ENCODE measurements at regions not wholly inside any gene's neighbourhood (a gene's known extent, or its start where the extent isn't known, plus 50 kb on each side); places are given as distances from the start of the nearest gene placed in this dataset.

DNA sequence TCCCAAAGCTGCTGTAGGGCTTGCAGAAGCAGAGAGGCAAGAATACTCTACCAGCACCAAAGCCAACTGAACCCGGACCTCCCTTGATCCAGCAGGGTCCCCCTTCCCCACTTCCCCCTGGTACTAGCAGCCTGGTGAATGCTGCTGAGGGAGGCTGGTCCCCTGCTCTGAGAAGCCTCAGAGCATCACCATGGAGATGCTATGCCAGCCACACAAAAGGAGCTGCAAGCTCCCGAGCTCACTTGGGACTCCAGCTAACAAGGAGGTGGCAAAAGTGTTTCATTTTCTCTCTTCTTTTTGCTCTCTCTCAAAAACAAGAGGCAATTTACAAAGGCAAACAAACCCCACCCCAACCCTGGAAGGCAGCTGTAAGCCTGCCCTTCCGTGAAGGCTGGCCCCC lies 509.8 kb downstream of the BUD13 start:
- TF ChIP-seq, protein P1, sequence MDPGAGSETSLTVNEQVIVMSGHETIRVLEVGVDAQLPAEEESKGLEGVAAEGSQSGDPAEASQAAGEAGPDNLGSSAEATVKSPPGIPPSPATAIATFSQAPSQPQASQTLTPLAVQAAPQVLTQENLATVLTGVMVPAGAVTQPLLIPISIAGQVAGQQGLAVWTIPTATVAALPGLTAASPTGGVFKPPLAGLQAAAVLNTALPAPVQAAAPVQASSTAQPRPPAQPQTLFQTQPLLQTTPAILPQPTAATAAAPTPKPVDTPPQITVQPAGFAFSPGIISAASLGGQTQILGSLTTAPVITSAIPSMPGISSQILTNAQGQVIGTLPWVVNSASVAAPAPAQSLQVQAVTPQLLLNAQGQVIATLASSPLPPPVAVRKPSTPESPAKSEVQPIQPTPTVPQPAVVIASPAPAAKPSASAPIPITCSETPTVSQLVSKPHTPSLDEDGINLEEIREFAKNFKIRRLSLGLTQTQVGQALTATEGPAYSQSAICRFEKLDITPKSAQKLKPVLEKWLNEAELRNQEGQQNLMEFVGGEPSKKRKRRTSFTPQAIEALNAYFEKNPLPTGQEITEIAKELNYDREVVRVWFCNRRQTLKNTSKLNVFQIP (CRISPR knock-in tag; IDR thresholded peaks at IDR 0.05; ENCODE audit: borderline replicate concordance, low read depth), result no peak
- no peak for TF ChIP-seq ZFP3 (CRISPR knock-in tag; IDR thresholded peaks at IDR 0.05)
- ATAC-seq, result no peak

DNA sequence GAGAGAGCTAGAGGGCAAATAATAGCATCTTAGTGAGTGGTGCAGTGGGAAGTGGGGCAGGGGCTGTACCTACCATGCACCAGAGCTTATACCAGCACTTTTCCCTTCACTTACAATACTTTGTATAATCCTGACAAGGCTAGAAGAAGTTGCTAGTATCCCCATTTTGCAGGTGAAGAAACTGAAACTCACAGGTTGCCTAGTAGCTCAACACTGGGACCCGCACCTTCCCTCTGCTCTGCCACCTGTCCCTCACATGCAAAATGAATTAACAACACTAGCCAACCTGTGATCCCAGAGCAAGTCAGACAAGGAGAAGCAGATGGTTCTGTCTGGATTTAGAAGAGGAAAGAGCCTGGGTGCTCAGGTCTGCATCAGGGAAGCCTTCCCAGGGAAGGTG lies 510.4 kb downstream of the BUD13 start:
- ATAC-seq, result no peak
- TF ChIP-seq RARB (CRISPR knock-in tag; IDR thresholded peaks at IDR 0.05) (no peak), ZNF565 (CRISPR knock-in tag; conservative IDR thresholded peaks at IDR 0.05; ENCODE audit: low read depth) (no peak), GLIS3 (CRISPR knock-in tag; IDR thresholded peaks at IDR 0.05) (no peak), ZFP30 (CRISPR knock-in tag; IDR thresholded peaks at IDR 0.05) (no peak), OSR1 (CRISPR knock-in tag; IDR thresholded peaks at IDR 0.05) (no peak), TCF4 (CRISPR knock-in tag; IDR thresholded peaks at IDR 0.05; ENCODE audit: borderline replicate concordance) (no peak), ESRRG (CRISPR knock-in tag; IDR thresholded peaks at IDR 0.05) (no peak), PPARA (CRISPR knock-in tag; IDR thresholded peaks at IDR 0.05; ENCODE audit: borderline replicate concordance) (no peak), ISL1 (CRISPR knock-in tag; IDR thresholded peaks at IDR 0.05) (no peak), SNAI2 (CRISPR knock-in tag; IDR thresholded peaks at IDR 0.05) (no peak), BACH2 (CRISPR knock-in tag; IDR thresholded peaks at IDR 0.05; ENCODE audit: borderline replicate concordance) (no peak), ZNF8 (CRISPR knock-in tag; IDR thresholded peaks at IDR 0.05) (no peak), ZC3H10 (CRISPR knock-in tag; IDR thresholded peaks at IDR 0.05) (no peak)
- TF ChIP-seq, protein P2, sequence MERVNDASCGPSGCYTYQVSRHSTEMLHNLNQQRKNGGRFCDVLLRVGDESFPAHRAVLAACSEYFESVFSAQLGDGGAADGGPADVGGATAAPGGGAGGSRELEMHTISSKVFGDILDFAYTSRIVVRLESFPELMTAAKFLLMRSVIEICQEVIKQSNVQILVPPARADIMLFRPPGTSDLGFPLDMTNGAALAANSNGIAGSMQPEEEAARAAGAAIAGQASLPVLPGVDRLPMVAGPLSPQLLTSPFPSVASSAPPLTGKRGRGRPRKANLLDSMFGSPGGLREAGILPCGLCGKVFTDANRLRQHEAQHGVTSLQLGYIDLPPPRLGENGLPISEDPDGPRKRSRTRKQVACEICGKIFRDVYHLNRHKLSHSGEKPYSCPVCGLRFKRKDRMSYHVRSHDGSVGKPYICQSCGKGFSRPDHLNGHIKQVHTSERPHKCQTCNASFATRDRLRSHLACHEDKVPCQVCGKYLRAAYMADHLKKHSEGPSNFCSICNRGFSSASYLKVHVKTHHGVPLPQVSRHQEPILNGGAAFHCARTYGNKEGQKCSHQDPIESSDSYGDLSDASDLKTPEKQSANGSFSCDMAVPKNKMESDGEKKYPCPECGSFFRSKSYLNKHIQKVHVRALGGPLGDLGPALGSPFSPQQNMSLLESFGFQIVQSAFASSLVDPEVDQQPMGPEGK (CRISPR knock-in tag; IDR thresholded peaks at IDR 0.05; ENCODE audit: borderline replicate concordance), result no peak
- TF ChIP-seq, protein P3, sequence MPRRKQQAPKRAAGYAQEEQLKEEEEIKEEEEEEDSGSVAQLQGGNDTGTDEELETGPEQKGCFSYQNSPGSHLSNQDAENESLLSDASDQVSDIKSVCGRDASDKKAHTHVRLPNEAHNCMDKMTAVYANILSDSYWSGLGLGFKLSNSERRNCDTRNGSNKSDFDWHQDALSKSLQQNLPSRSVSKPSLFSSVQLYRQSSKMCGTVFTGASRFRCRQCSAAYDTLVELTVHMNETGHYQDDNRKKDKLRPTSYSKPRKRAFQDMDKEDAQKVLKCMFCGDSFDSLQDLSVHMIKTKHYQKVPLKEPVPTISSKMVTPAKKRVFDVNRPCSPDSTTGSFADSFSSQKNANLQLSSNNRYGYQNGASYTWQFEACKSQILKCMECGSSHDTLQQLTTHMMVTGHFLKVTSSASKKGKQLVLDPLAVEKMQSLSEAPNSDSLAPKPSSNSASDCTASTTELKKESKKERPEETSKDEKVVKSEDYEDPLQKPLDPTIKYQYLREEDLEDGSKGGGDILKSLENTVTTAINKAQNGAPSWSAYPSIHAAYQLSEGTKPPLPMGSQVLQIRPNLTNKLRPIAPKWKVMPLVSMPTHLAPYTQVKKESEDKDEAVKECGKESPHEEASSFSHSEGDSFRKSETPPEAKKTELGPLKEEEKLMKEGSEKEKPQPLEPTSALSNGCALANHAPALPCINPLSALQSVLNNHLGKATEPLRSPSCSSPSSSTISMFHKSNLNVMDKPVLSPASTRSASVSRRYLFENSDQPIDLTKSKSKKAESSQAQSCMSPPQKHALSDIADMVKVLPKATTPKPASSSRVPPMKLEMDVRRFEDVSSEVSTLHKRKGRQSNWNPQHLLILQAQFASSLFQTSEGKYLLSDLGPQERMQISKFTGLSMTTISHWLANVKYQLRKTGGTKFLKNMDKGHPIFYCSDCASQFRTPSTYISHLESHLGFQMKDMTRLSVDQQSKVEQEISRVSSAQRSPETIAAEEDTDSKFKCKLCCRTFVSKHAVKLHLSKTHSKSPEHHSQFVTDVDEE (CRISPR knock-in tag; IDR thresholded peaks at IDR 0.05), result no peak
- TF ChIP-seq, protein P1 (CRISPR knock-in tag; IDR thresholded peaks at IDR 0.05; ENCODE audit: borderline replicate concordance, low read depth), result no peak
- TF ChIP-seq, protein P4, sequence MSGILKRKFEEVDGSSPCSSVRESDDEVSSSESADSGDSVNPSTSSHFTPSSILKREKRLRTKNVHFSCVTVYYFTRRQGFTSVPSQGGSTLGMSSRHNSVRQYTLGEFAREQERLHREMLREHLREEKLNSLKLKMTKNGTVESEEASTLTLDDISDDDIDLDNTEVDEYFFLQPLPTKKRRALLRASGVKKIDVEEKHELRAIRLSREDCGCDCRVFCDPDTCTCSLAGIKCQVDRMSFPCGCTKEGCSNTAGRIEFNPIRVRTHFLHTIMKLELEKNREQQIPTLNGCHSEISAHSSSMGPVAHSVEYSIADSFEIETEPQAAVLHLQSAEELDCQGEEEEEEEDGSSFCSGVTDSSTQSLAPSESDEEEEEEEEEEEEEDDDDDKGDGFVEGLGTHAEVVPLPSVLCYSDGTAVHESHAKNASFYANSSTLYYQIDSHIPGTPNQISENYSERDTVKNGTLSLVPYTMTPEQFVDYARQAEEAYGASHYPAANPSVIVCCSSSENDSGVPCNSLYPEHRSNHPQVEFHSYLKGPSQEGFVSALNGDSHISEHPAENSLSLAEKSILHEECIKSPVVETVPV (CRISPR knock-in tag; IDR thresholded peaks at IDR 0.05), result no peak

DNA sequence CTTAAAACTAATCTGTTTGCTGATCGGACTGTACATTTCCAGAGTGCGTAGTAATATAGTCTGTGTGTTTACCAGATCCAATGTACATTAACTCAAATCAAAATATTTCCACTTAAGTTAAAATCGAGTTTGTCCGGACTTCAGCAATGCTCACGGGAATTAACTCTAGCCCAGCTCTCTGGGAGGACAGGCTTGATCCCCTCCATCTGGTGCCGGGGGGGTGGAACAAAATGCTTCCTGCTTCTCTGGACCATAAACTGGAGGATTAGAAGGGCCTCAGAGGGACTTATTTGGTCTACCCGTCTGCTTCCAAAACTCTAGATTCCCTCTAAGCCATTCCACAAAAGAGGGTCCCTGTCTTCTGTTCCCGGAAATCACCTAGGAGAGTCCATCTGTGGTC lies 511.2 kb downstream of the BUD13 start:
- no peak for TF ChIP-seq ZNF8 (CRISPR knock-in tag; IDR thresholded peaks at IDR 0.05)
- TF ChIP-seq CSDC2 (CRISPR knock-in tag; IDR thresholded peaks at IDR 0.05), result no peak
- TF ChIP-seq, protein P2 (CRISPR knock-in tag; IDR thresholded peaks at IDR 0.05; ENCODE audit: borderline replicate concordance), result no peak
- TF ChIP-seq ZC3H10 (CRISPR knock-in tag; IDR thresholded peaks at IDR 0.05), result no peak
- no peak for TF ChIP-seq ZNF70 (CRISPR knock-in tag; IDR thresholded peaks at IDR 0.05)
- no peak for TF ChIP-seq ZNF565 (CRISPR knock-in tag; conservative IDR thresholded peaks at IDR 0.05; ENCODE audit: low read depth)
- no peak for TF ChIP-seq ZFP30 (CRISPR knock-in tag; IDR thresholded peaks at IDR 0.05)
- TF ChIP-seq TOX (CRISPR knock-in tag; IDR thresholded peaks at IDR 0.05; ENCODE audit: borderline replicate concordance), result no peak
- TF ChIP-seq OSR1 (CRISPR knock-in tag; IDR thresholded peaks at IDR 0.05), result no peak
- ATAC-seq, result no peak
